PC-3 (cell line): ENCODE measurements at regions not wholly inside any gene's neighbourhood (a gene's known extent, or its start where the extent isn't known, plus 50 kb on each side); places are given as distances from the start of the nearest gene placed in this dataset.

Experiments
- ATAC-seq: fragments of 200-7000 bp; cut with Tn5 transposase; 2 replicates; pipeline ENCODE4 v1.9.1; 2020; ENCODE audit warnings: mild to moderate bottlenecking, moderate library complexity
- BruUV-seq: library from RNA; stranded (reverse); fragments of 400-500 nt; replicated peaks from 2 replicates; lab custom pipeline; 2021; lab: Mats Ljungman, UMichigan
- CTCF ChIA-PET: fragments of 300-600 bp; sonication (Branson Sonifier 250); formaldehyde crosslinking; loops from one replicate; lab custom pipeline; 2022; ENCODE audit warnings: antibody characterized with exemption; lab: Charles Lee
- POLR2A ChIA-PET: fragments of 300-600 bp; sonication (Branson Sonifier 250); formaldehyde crosslinking; loops from one replicate; lab custom pipeline; 2022; ENCODE audit warnings: antibody characterized with exemption; ENCODE audit not compliant: unreplicated experiment; lab: Charles Lee
- DNase-seq: peaks from one replicate; pipeline ENCODE4 v3.0.0-alpha.2; 2015
- H2AFZ ChIP-seq: fragments of 300-600 bp; sonication (generic); 2 replicates; pipeline ENCODE4 v1.6.0; 2016; ENCODE audit warnings: antibody characterized with exemption, low read length
- H3F3A ChIP-seq: fragments of 300-600 bp; sonication (generic); one replicate; pipeline ENCODE4 v1.6.0; 2017; ENCODE audit warnings: antibody characterized with exemption, low read length, control low read depth, mild to moderate bottlenecking; ENCODE audit not compliant: unreplicated experiment
- H3K27ac ChIP-seq: fragments of 300-600 bp; sonication (generic); 2 replicates; pipeline ENCODE4 v1.5.1; 2016; ENCODE audit warnings: mild to moderate bottlenecking, low read length
- H3K27me3 ChIP-seq: fragments of 300-600 bp; sonication (generic); 2 replicates; pipeline ENCODE4 v1.6.1; 2016; ENCODE audit warnings: low read length, mixed read lengths
- H3K36me3 ChIP-seq: fragments of 300-600 bp; sonication (generic); 2 replicates; pipeline ENCODE4 v1.6.1; 2016; ENCODE audit warnings: low read depth, mixed run types, low read length, mixed read lengths
- H3K4me1 ChIP-seq: fragments of 300-600 bp; sonication (generic); 2 replicates; pipeline ENCODE4 v1.5.1; 2016; ENCODE audit warnings: low read length; ENCODE audit not compliant: insufficient read depth
- H3K4me2 ChIP-seq: fragments of 300-600 bp; sonication (generic); 2 replicates; pipeline ENCODE4 v1.6.0; 2016; ENCODE audit warnings: low read length
- H3K4me3 ChIP-seq: fragments of 300-600 bp; sonication (generic); 2 replicates; pipeline ENCODE4 v1.5.1; 2016; ENCODE audit warnings: mild to moderate bottlenecking, low read length, mixed read lengths
- H3K79me2 ChIP-seq: fragments of 300-600 bp; sonication (generic); 2 replicates; pipeline ENCODE4 v1.6.1; 2017; ENCODE audit warnings: low read length, mixed read lengths
- H3K9ac ChIP-seq: fragments of 300-600 bp; sonication (generic); 2 replicates; pipeline ENCODE4 v1.6.0; 2016; ENCODE audit warnings: mild to moderate bottlenecking, low read length
- H3K9me2 ChIP-seq: fragments of 300-600 bp; sonication (generic); replicated peaks from 2 replicates; pipeline ENCODE4 v1.6.1; 2016; ENCODE audit warnings: mixed run types, low read length, mixed read lengths
- H3K9me3 ChIP-seq: fragments of 300-600 bp; sonication (generic); 2 replicates; pipeline ENCODE4 v1.6.1; 2016; ENCODE audit warnings: low read length, mixed read lengths
- H4K20me1 ChIP-seq: fragments of 300-600 bp; sonication (generic); 2 replicates; pipeline ENCODE4 v1.6.1; 2016; ENCODE audit warnings: low read length, mixed read lengths
- EZH2 ChIP-seq: fragments of 300-600 bp; sonication (generic); IDR thresholded peaks from one replicate; pipeline ENCODE4 v1.6.1; 2017; ENCODE audit warnings: antibody characterized with exemption, mild to moderate bottlenecking, low read length; ENCODE audit not compliant: unreplicated experiment
- EZH2phosphoT487 ChIP-seq: fragments of 300-600 bp; sonication (generic); IDR thresholded peaks from 2 replicates; pipeline ENCODE4 v1.6.1; 2018; ENCODE audit warnings: mild to moderate bottlenecking, antibody characterized with exemption, low read length, borderline replicate concordance
- intact Hi-C: fragments of 100-400 bp; cut with micrococcal nuclease; formaldehyde crosslinking; loops from 2 replicates; pipeline ENCODE4 v1.9.0; 2023
- TF ChIP-seq, protein P1 (sequence below): fragments of 300-600 bp; sonication (generic); conservative IDR thresholded peaks from 2 replicates; pipeline ENCODE4 v1.5.1; 2017; ENCODE audit warnings: antibody characterized with exemption, low read depth, mild to moderate bottlenecking, low read length

DNA sequence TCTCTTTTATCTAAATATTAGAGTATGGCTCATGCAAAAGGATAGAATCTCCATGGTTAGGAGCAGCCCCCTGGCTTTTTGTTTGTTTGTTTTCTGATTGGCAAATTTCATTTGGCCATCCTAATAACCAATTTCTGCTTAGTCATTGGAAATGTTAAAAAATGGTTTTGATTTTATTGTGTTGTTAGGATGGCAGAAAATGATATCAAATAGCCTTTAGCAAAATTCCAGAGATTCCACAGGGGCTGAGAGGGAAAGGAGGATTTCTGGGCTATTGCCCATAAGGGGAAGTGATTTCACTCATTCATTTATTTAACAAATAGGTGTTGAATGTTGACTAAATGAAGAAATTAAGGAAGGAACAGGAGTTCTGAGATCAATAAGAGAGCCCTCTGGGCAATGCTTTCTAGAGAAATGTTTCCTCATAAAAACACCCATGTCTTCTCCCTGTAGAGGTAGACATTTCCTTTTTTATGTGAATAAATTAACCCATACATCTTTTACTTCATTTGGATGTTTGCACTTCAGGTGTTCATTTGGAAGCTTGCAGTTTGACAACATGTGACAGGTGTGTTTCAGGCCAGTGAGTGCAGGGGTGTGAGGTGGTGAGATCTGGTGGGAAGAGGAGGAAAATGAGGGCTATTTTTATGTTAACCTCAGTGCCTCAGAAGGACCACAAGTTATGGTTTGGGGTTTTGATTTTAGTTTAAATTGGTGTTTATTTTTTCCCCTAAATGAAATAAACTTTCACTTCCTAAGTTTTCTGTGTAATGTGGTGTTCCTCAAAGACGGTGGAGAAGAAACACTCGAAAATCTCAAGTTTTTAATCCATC lies 61.7 kb upstream of the EPC2 start:
- peak; percentile 88 for DNase-seq
- H3K4me2 ChIP-seq = peak overlapping the region; percentile 27
- no peaks in the 10 kb centered on the region for H3K36me3 ChIP-seq
- peak; percentile 90 for ATAC-seq
- no peaks in the 10 kb centered on the region for H3K79me2 ChIP-seq
- intact Hi-C loops = no loop called here
- H3K4me1 ChIP-seq = peaks cover 17% of the 10 kb centered on the region
- H3K4me3 ChIP-seq = no peak overlapping the region
- H3K27me3 ChIP-seq = no peaks in the 10 kb centered on the region
- H4K20me1 ChIP-seq = no peaks in the 10 kb centered on the region
- H3K9me3 ChIP-seq = no peaks in the 10 kb centered on the region
- ChIA-PET POLR2A (no interaction called here), CTCF (no interaction called here)
- no peaks in the 10 kb centered on the region for H3F3A ChIP-seq
- no peaks in the 10 kb centered on the region for H3K9me2 ChIP-seq
- TF ChIP-seq, protein P1, sequence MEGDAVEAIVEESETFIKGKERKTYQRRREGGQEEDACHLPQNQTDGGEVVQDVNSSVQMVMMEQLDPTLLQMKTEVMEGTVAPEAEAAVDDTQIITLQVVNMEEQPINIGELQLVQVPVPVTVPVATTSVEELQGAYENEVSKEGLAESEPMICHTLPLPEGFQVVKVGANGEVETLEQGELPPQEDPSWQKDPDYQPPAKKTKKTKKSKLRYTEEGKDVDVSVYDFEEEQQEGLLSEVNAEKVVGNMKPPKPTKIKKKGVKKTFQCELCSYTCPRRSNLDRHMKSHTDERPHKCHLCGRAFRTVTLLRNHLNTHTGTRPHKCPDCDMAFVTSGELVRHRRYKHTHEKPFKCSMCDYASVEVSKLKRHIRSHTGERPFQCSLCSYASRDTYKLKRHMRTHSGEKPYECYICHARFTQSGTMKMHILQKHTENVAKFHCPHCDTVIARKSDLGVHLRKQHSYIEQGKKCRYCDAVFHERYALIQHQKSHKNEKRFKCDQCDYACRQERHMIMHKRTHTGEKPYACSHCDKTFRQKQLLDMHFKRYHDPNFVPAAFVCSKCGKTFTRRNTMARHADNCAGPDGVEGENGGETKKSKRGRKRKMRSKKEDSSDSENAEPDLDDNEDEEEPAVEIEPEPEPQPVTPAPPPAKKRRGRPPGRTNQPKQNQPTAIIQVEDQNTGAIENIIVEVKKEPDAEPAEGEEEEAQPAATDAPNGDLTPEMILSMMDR = no peak
- TF ChIP-seq EZH2 (no peak), EZH2phosphoT487 (no peak)
- peak overlapping the region; percentile 6; the same call in 1 of the 2 replicates for H2AFZ ChIP-seq
- no TSS peak for BruUV-seq
- H3K27ac ChIP-seq = peak overlapping the region; percentile 21; the same call in 1 of the 2 replicates
- H3K9ac ChIP-seq = no peak overlapping the region

DNA sequence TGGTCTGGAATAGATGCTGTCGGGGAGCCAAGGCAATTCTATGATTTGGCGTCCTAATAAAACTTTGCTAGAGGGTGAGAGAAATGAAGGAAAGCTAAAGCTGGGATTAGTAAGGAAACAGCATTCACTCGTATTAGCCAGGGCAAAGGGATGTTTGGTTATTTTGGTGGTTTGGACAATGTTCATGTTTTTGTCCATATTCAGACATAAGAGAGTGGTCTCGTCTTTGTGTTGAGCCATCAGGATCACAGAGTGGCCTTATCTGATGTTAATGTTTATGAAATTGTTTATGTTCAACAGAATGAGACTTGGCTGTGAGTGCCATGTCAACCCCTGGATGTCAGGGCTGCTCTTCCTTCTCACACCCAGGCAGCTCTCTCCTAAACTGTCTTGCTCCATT lies 58.9 kb upstream of the EPC2 start:
- H3K36me3 ChIP-seq = no peaks in the 10 kb centered on the region
- H2AFZ ChIP-seq = no peak overlapping the region
- no peaks in the 10 kb centered on the region for H3F3A ChIP-seq
- H3K79me2 ChIP-seq = no peaks in the 10 kb centered on the region
- H3K9me3 ChIP-seq = no peaks in the 10 kb centered on the region
- POLR2A ChIA-PET = no interaction called here
- no peak overlapping the region for H3K4me3 ChIP-seq
- no peak overlapping the region for H3K9ac ChIP-seq
- intact Hi-C loops = no loop called here
- H3K4me1 ChIP-seq = peaks cover 17% of the 10 kb centered on the region
- no peak overlapping the region for H3K27ac ChIP-seq
- CTCF ChIA-PET = no interaction called here
- DNase-seq (no peak), ATAC-seq (no peak)
- TF ChIP-seq, protein P1 = no peak
- TF ChIP-seq EZH2 = no peak
- TF ChIP-seq EZH2phosphoT487 = no peak
- H3K4me2 ChIP-seq = no peak overlapping the region
- H4K20me1 ChIP-seq = no peaks in the 10 kb centered on the region
- no peaks in the 10 kb centered on the region for H3K9me2 ChIP-seq
- H3K27me3 ChIP-seq = no peaks in the 10 kb centered on the region
- no TSS peak for BruUV-seq

DNA sequence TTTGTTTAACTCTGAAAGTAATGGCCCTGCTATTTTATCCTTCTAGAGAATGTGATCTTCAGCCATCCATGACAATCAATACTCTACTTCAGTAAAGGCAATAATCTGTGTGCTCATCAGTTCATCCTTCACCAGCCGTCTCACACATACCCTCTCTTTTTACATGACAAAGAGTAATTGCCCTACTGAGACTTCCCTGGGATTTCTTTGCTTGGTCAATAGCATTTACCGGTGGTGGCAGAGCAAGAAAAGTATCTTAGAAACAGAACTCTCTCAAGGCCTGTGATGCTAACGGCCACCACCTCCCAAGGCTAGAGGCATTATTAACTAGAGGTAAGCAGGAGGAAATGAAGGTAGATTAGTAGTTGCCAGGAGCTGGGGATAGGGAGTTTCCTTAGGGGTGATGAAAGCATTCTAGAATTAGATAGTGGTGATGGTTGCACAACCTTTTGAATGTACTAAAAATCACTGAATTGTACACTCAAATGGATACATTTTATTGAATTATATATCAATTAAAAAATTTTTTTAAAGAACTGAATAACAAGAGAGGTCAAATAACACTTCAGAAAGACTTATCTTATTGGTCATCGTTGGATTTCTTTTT lies 57.9 kb upstream of the EPC2 start:
- peaks cover 17% of the 10 kb centered on the region for H3K4me1 ChIP-seq
- TF ChIP-seq EZH2 (no peak), EZH2phosphoT487 (no peak)
- TF ChIP-seq, protein P1 = no peak
- POLR2A ChIA-PET = no interaction called here
- no TSS peak for BruUV-seq
- ATAC-seq (no peak), DNase-seq (no peak)
- no peaks in the 10 kb centered on the region for H3K27me3 ChIP-seq
- H3K9me2 ChIP-seq = no peaks in the 10 kb centered on the region
- H3K9ac ChIP-seq = no peak overlapping the region
- no peak overlapping the region for H3K4me3 ChIP-seq
- intact Hi-C loops = no loop called here
- no peaks in the 10 kb centered on the region for H3F3A ChIP-seq
- no peaks in the 10 kb centered on the region for H3K79me2 ChIP-seq
- H3K4me2 ChIP-seq = no peak overlapping the region
- no peaks in the 10 kb centered on the region for H3K36me3 ChIP-seq
- H3K9me3 ChIP-seq = no peaks in the 10 kb centered on the region
- no peak overlapping the region for H2AFZ ChIP-seq
- CTCF ChIA-PET = no interaction called here
- H4K20me1 ChIP-seq = no peaks in the 10 kb centered on the region
- no peak overlapping the region for H3K27ac ChIP-seq
